Sigmoid colon (tissue), 4 donors: ENCODE measurements at regions not wholly inside any gene's neighbourhood (a gene's known extent, or its start where the extent isn't known, plus 50 kb on each side); places are given as distances from the start of the nearest gene placed in this dataset.

ENCODE experiments used
- EP300 ChIP-seq, 4 donors: sonication (generic); formaldehyde crosslinking; IDR thresholded peaks; one replicate each; pipeline ENCODE4 v1.6.1; 2017; ENCODE audit warnings: antibody characterized with exemption in 4 of 4
- POLR2A ChIP-seq, 2 donors: fragments of 450-650 bp; IDR thresholded peaks; one replicate each; pipeline ENCODE4 v1.6.1; 2016; ENCODE audit warnings: antibody characterized with exemption in 2 of 2, mild to moderate bottlenecking in 2 of 2, moderate library complexity in 2 of 2
- POLR2AphosphoS5 ChIP-seq, 4 donors: sonication (generic); formaldehyde crosslinking; IDR thresholded peaks; one replicate each; pipeline ENCODE4 v1.6.1; 2017; ENCODE audit warnings: antibody characterized with exemption in 4 of 4
- TF ChIP-seq, protein P1 (sequence below), 4 experiments: fragments of 450-650 bp in 3 of 4; fragments of 200-600 bp in 1 of 4; IDR thresholded peaks; one replicate each; pipeline ENCODE4 v1.5.1; 2016 to 2019; ENCODE audit warnings: antibody characterized with exemption in 4 of 4, mild to moderate bottlenecking in 3 of 4, moderate library complexity in 2 of 4

DNA sequence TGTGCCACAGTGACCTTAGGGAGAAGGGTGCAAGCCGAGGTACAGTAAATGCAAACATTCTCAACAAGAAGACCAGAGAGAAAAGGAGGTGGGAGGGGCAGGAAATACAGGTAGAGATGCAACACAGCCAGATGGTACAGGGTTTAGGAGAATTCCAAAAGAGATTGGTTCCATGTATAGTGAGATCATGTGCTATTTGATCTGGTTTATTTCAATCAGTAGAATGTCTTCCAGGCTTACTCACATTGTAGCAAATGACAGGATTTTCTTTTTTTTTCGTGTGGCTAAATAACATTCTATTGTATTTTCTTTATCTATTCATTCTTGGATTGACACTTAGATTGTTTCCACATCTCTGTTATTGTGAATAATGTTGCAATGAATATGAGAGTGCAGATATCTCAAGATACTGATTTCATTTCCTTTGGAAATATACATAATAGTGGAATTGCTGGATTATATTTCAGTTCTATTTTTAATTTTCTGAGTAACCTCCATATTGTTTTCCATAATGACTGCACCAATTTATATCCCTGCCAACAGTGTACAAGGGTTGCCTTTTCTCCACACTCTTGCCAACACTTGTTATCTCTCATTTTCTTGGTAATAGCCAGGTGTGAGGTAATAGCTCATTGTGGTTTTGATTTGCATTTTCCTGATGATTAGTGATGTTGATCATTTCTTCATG is 107.8 kb upstream of the GAS1 start:
- TF ChIP-seq POLR2A (IDR thresholded peaks at IDR 0.05): no peak
- TF ChIP-seq, protein P1, sequence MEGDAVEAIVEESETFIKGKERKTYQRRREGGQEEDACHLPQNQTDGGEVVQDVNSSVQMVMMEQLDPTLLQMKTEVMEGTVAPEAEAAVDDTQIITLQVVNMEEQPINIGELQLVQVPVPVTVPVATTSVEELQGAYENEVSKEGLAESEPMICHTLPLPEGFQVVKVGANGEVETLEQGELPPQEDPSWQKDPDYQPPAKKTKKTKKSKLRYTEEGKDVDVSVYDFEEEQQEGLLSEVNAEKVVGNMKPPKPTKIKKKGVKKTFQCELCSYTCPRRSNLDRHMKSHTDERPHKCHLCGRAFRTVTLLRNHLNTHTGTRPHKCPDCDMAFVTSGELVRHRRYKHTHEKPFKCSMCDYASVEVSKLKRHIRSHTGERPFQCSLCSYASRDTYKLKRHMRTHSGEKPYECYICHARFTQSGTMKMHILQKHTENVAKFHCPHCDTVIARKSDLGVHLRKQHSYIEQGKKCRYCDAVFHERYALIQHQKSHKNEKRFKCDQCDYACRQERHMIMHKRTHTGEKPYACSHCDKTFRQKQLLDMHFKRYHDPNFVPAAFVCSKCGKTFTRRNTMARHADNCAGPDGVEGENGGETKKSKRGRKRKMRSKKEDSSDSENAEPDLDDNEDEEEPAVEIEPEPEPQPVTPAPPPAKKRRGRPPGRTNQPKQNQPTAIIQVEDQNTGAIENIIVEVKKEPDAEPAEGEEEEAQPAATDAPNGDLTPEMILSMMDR (IDR thresholded peaks at IDR 0.05): no peak
- no peak for TF ChIP-seq POLR2AphosphoS5 (IDR thresholded peaks at IDR 0.05)
- TF ChIP-seq EP300 (IDR thresholded peaks at IDR 0.05): no peak
